IMR-90 (cell line): ENCODE measurements at regions not wholly inside any gene's neighbourhood (a gene's known extent, or its start where the extent isn't known, plus 50 kb on each side); places are given as distances from the start of the nearest gene placed in this dataset.

Experiments used
- ATAC-seq: fragments of 200-7000 bp; cut with Tn5 transposase; 2 replicates; pipeline ENCODE4 v1.9.1; 2020; ENCODE audit warnings: low read depth, mild to moderate bottlenecking, moderate library complexity
- BruUV-seq: library from RNA; stranded (reverse); fragments of 400-500 nt; replicated peaks from 2 replicates; lab custom pipeline; 2021; lab: Mats Ljungman, UMichigan
- CTCF ChIA-PET: fragments of 300-600 bp; formaldehyde crosslinking; extraction: SDS; loops from one replicate; lab custom pipeline; 2021; ENCODE audit warnings: antibody characterized with exemption; lab: Yijun Ruan, JAX
- POLR2A ChIA-PET: fragments of 300-600 bp; sonication (Branson Sonifier 250); formaldehyde crosslinking; loops from one replicate; lab custom pipeline; 2022; ENCODE audit warnings: antibody characterized with exemption; ENCODE audit not compliant: unreplicated experiment; lab: Charles Lee
- DNase-seq: peaks from one replicate; pipeline ENCODE4 v3.0.0; 2013
- H2AFZ ChIP-seq: replicated peaks from 2 replicates; pipeline ENCODE3; 2013; ENCODE audit warnings: low read length, mild to moderate bottlenecking; ENCODE audit not compliant: poor library complexity
- H2AK5ac ChIP-seq: 2 replicates; pipeline ENCODE4 v1.6.1; 2013; ENCODE audit warnings: low read depth, low read length, inconsistent platforms
- H2AK9ac ChIP-seq: replicated peaks from 2 replicates; pipeline ENCODE3; 2013; ENCODE audit warnings: mild to moderate bottlenecking, low read depth, low read length, moderate library complexity; ENCODE audit not compliant: poor library complexity
- H2BK120ac ChIP-seq: 2 replicates; pipeline ENCODE4 v1.6.1; 2013; ENCODE audit warnings: low read depth, low read length, inconsistent platforms
- H2BK15ac ChIP-seq: 3 replicates; pipeline ENCODE4 v1.6.1; 2013; ENCODE audit warnings: low read depth, low read length, inconsistent platforms
- H2BK20ac ChIP-seq: 2 replicates; pipeline ENCODE4 v1.6.1; 2013; ENCODE audit warnings: low read depth, mild to moderate bottlenecking, inconsistent platforms, low read length, moderate library complexity
- H2BK5ac ChIP-seq: 2 replicates; pipeline ENCODE4 v1.6.1; 2013; ENCODE audit warnings: mild to moderate bottlenecking, low read depth, low read length, inconsistent platforms; ENCODE audit not compliant: poor library complexity, severe bottlenecking
- H3K14ac ChIP-seq: replicated peaks from 2 replicates; pipeline ENCODE4 v1.6.1; 2013; ENCODE audit warnings: low read depth, low read length, inconsistent platforms
- H3K18ac ChIP-seq: 2 replicates; pipeline ENCODE4 v1.6.1; 2013; ENCODE audit warnings: low read depth, low read length, control low read depth
- H3K23ac ChIP-seq: 2 replicates; pipeline ENCODE4 v1.6.1; 2013; ENCODE audit warnings: low read depth, low read length, inconsistent platforms
- H3K27ac ChIP-seq: 2 replicates; pipeline ENCODE4 v1.5.1; 2013; ENCODE audit warnings: mild to moderate bottlenecking, control low read depth, low read length; ENCODE audit not compliant: insufficient read depth
- H3K27me3 ChIP-seq: 2 replicates; pipeline ENCODE4 v1.6.1; 2013; ENCODE audit warnings: low read length; ENCODE audit not compliant: control insufficient read depth, insufficient read depth
- H3K36me3 ChIP-seq: 2 replicates; pipeline ENCODE4 v1.6.1; 2013; ENCODE audit warnings: low read length, mixed read lengths; ENCODE audit not compliant: control insufficient read depth, insufficient read depth
- H3K4ac ChIP-seq: 2 replicates; pipeline ENCODE4 v1.6.1; 2013; ENCODE audit warnings: low read depth, low read length, inconsistent platforms
- H3K4me1 ChIP-seq: 2 replicates; pipeline ENCODE4 v1.6.1; 2013; ENCODE audit warnings: low read length, mixed read lengths; ENCODE audit not compliant: control insufficient read depth, insufficient read depth
- H3K4me2 ChIP-seq: 2 replicates; pipeline ENCODE4 v1.6.1; 2013; ENCODE audit warnings: low read depth, mild to moderate bottlenecking, control low read depth, low read length, moderate library complexity
- H3K4me3 ChIP-seq: 2 replicates; pipeline ENCODE4 v1.5.1; 2013; ENCODE audit warnings: low read depth, mild to moderate bottlenecking, control low read depth, low read length, moderate library complexity; ENCODE audit not compliant: insufficient read depth
- H3K56ac ChIP-seq: 2 replicates; pipeline ENCODE4 v1.6.1; 2013; ENCODE audit warnings: low read length, inconsistent platforms; ENCODE audit not compliant: insufficient read depth; ENCODE audit errors: extremely low read depth
- H3K79me1 ChIP-seq, 2 experiments: 2 replicates each; pipeline ENCODE4 v1.6.1; 2013; ENCODE audit warnings: low read length in 2 of 2, inconsistent platforms in 1 of 2, low read depth in 1 of 2
- H3K9ac ChIP-seq: 2 replicates; pipeline ENCODE4 v1.6.1; 2013; ENCODE audit warnings: low read depth, low read length, control low read depth
- H3K9me1 ChIP-seq: 2 replicates; pipeline ENCODE4 v1.6.1; 2013; ENCODE audit warnings: low read length, inconsistent platforms; ENCODE audit not compliant: insufficient read depth
- H3K9me3 ChIP-seq: 2 replicates; pipeline ENCODE4 v1.6.1; 2013; ENCODE audit warnings: low read length; ENCODE audit not compliant: control insufficient read depth, insufficient read depth
- H4K20me1 ChIP-seq: 2 replicates; pipeline ENCODE4 v1.6.1; 2013; ENCODE audit warnings: low read length, inconsistent platforms; ENCODE audit not compliant: insufficient read depth
- H4K5ac ChIP-seq: 2 replicates; pipeline ENCODE4 v1.6.1; 2013; ENCODE audit warnings: mild to moderate bottlenecking, low read depth, low read length, control low read depth
- H4K8ac ChIP-seq, 2 experiments: 2 replicates each; pipeline ENCODE4 v1.6.1; 2013; ENCODE audit warnings: low read depth in 2 of 2, low read length in 2 of 2, control low read depth in 1 of 2, inconsistent platforms in 1 of 2
- H4K91ac ChIP-seq: 2 replicates; pipeline ENCODE4 v1.6.1; 2013; ENCODE audit warnings: low read depth, low read length, inconsistent platforms; ENCODE audit not compliant: insufficient read depth
- CEBPB ChIP-seq: IDR thresholded peaks from 2 replicates; pipeline ENCODE4 v1.6.1; 2012; ENCODE audit warnings: low read depth, low read length, improper control_type of control experiment
- ELK1 ChIP-seq: fragments of 150-350 bp; IDR thresholded peaks from 2 replicates; pipeline ENCODE4 v1.6.1; 2016; ENCODE audit warnings: low read depth, mild to moderate bottlenecking, low read length, moderate library complexity, borderline replicate concordance
- RAD21 ChIP-seq: IDR thresholded peaks from 2 replicates; pipeline ENCODE4 v1.6.1; 2012; ENCODE audit warnings: low read length, improper control_type of control experiment
- WGBS, 2 experiments: methylation state at CpG; one replicate each; pipeline versions ENCODE4 v1.1.5 to v1.1.7; 2013; ENCODE audit warnings: missing lambda C conversion rate in 2 of 2; ENCODE audit not compliant: insufficient read length in 1 of 2; ENCODE audit errors: extremely low coverage in 2 of 2; 5-methylcytosine and 5-hydroxymethylcytosine counted together
- dilution Hi-C: fragments of 300-500 bp; cut with HindIII; formaldehyde crosslinking; loops from one replicate; pipeline ENCODE4 v1.14.3; 2018; ENCODE audit warnings: low sequenced_read_pairs; ENCODE audit not compliant: unreplicated experiment
- in situ Hi-C: fragments of 300-500 bp; cut with MboI; formaldehyde crosslinking; loops from 3 replicates; pipeline ENCODE4 v1.14.3; 2019; ENCODE audit warnings: low sequenced_read_pairs, inconsistent platforms, mixed read lengths
- intact Hi-C: fragments of 100-400 bp; cut with micrococcal nuclease; formaldehyde crosslinking; loops from 2 replicates; pipeline ENCODE4 v1.10.0; 2022

DNA sequence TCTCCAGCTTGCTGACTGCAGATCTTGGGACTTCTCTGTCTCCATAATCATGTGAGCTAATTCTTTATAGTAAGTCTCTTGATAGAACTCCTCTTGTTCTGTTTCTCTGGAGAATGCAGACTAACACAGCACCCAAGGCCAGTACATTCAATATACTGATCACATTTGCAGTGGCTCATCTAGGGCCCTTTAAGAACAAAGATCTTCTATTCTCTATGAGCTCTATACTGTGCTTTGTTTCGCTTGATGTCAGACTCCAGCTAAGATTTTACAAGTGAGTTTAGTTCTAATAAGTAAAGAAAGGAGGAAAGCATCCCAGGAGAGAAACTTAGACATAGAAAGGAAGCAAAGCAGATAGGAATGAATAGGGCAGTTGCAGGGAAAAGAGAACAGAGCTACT is 69.3 kb upstream of the TMPO start (continued):
- TF ChIP-seq ELK1 = no peak

- no peaks in the 10 kb centered on the region for H3K9me1 ChIP-seq
- no peak overlapping the region for H4K5ac ChIP-seq
- H2BK15ac ChIP-seq = no peak overlapping the region
- no peak overlapping the region for H4K8ac ChIP-seq
- H2BK20ac ChIP-seq = no peak overlapping the region
- no peak overlapping the region for H2AK9ac ChIP-seq
- ChIA-PET POLR2A (no interaction called here), CTCF (no interaction called here)
- no peak overlapping the region for H3K56ac ChIP-seq
- no CpG with 5 or more reads among the region's 1 CpG for WGBS, 2 experiments
- ATAC-seq (no peak), DNase-seq (no peak)
- H3K9me3 ChIP-seq = no peaks in the 10 kb centered on the region
- no peak for TF ChIP-seq RAD21
- 0 out of 2 replicates have a peak, but pooled peaks have one; percentile 13 for TF ChIP-seq CEBPB
- peaks cover 29% of the 10 kb centered on the region for H3K27me3 ChIP-seq
- BruUV-seq = no TSS peak
- no peak overlapping the region for H3K23ac ChIP-seq
- H3K4ac ChIP-seq = no peak overlapping the region
- no peaks in the 10 kb centered on the region for H4K20me1 ChIP-seq
- no peak overlapping the region for H2BK5ac ChIP-seq
- no peaks in the 10 kb centered on the region for H3K36me3 ChIP-seq
- H3K4me3 ChIP-seq = no peak overlapping the region
- no peak overlapping the region for H3K4me2 ChIP-seq
- no peak overlapping the region for H2AFZ ChIP-seq
- dilution Hi-C loops = no loop called here
- H3K18ac ChIP-seq = no peak overlapping the region
- no peaks in the 10 kb centered on the region for H3K4me1 ChIP-seq
- in situ Hi-C loops = no loop called here
- no peak overlapping the region for H2BK120ac ChIP-seq
- H2AK5ac ChIP-seq = no peak overlapping the region
- no peaks in the 10 kb centered on the region for H3K79me1 ChIP-seq
- intact Hi-C loops = no loop called here
- H3K27ac ChIP-seq = no peak overlapping the region
- H4K91ac ChIP-seq = no peak overlapping the region
- H3K9ac ChIP-seq = no peak overlapping the region
- H3K14ac ChIP-seq = no peak overlapping the region
Measured at GRCh38 chr12:98446682-98447081, 68.7 kb upstream of the TMPO start.
